ENCODE measurements at regions not wholly inside any gene's neighbourhood (a gene's known extent, or its start where the extent isn't known, plus 50 kb on each side); places are given as distances from the start of the nearest gene placed in this dataset. TPM values are rescaled to one million over a fixed set of nuclear protein-coding genes. Genes with fewer than 3 reads are reported as not detected.

DNA sequence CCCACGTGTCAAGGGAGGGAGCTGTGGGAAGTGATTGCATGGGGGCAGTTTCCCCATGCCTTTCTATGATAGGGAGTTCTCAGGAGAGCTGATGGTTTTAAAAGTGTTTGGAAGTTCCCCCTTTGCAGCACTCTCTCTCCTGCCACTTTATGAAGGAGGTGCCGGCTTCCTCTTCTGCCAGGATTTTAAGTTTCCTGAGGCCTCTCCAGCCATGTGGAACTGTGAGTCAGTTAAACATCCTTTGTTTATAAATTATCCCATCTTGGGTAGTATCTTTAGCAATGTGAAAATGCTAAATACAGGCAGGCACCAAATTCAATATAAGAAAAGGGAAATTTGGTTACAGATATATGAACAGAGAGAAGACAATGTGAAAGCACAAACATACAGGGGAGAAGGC lies 96.4 kb upstream of the EPHA7 start:
- TF ChIP-seq, protein P1, sequence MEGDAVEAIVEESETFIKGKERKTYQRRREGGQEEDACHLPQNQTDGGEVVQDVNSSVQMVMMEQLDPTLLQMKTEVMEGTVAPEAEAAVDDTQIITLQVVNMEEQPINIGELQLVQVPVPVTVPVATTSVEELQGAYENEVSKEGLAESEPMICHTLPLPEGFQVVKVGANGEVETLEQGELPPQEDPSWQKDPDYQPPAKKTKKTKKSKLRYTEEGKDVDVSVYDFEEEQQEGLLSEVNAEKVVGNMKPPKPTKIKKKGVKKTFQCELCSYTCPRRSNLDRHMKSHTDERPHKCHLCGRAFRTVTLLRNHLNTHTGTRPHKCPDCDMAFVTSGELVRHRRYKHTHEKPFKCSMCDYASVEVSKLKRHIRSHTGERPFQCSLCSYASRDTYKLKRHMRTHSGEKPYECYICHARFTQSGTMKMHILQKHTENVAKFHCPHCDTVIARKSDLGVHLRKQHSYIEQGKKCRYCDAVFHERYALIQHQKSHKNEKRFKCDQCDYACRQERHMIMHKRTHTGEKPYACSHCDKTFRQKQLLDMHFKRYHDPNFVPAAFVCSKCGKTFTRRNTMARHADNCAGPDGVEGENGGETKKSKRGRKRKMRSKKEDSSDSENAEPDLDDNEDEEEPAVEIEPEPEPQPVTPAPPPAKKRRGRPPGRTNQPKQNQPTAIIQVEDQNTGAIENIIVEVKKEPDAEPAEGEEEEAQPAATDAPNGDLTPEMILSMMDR (IDR thresholded peaks at IDR 0.05; ENCODE audit: insufficient read depth, low read length) = no peak
- no peak overlapping the region for H3K4me3 ChIP-seq (ENCODE audit: low read depth, low read length)
- no peak for DNase-seq (ENCODE audit: low read depth)

DNA sequence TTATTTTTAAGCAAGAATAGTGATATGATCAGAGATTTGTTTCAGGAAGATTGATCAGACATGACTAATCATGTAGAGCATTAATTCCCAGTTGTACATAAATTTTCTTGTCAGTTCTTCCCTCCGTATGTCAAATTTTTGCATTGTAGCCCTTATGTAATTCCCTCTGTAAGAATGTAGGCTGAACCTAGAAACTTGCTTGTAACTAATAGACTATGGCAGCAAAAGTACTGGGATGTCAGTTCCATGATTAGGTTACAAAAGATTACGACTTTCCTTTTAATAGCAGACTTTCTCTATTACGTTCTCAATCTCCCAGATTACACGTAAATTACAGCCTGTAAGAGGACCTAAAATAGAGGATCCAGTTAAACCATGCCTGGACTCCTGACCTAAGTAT lies 79.4 kb upstream of the EPHA7 start:
- DNase-seq (ENCODE audit: low read depth) = no peak
- no peak overlapping the region for H3K4me3 ChIP-seq (ENCODE audit: low read depth, low read length)
- TF ChIP-seq, protein P1 (IDR thresholded peaks at IDR 0.05; ENCODE audit: insufficient read depth, low read length) = no peak

DNA sequence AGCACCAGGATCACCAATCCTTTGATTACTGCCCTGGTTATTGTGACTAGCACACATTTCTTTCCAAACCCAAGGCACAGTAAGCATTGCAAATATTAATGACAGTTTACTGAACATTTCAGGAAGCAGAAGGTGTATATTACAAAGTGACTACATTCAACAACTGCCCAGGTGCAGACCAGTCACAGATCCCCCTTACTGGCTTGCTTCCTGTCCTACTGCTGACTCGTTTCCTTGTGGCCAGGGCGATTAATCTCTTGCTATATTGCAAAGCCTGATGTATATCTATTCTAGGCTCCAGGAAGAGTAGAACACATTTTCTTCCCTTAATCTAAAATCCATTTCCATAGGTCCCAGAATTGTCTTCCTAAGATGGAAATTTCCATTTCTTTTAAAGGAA lies 77.2 kb upstream of the EPHA7 start:
- H3K4me3 ChIP-seq (ENCODE audit: low read depth, low read length) = no peak overlapping the region
- DNase-seq (ENCODE audit: low read depth) = no peak
- TF ChIP-seq, protein P1 (IDR thresholded peaks at IDR 0.05; ENCODE audit: insufficient read depth, low read length) = no peak

DNA sequence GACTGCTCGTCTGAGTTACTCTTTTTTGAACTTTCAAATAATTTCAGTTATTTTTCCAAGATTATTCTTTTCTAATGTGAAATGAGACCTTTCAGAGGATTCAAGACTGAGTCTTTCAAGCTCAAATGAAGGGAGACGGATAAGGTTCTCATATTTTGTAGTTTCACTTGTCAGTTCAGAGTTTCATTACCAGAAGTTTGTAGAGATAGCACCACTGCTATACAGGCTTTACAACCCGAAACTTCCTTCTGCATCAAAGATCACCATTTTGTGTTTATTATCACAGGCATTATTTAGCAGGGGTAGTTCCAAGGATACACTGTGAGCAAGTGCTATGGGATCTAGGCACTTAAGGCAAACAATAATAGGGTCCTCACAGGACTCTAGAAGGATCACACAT lies 74.7 kb upstream of the EPHA7 start:
- TF ChIP-seq, protein P1 (IDR thresholded peaks at IDR 0.05; ENCODE audit: insufficient read depth, low read length) = no peak

DNA sequence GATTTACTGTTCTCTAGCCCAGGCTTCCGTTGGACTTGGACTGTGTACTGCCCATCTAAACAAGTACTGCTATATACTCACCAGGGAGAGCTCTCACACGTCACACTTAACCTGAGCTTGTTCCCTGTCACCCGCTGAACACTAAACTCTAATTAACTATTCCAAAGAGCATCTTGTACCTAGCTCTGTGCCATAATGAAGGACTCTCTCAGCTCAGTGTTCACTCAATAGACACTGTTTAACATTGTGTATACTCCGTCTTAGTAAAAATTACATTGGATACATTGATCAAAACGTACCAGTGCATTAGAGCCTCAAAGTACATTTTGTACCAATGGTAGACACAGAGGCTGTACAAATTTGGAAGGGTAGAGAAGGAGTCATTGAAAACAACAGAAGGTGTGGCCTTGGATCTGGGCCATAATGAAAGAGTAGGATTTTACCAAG lies 55.4 kb upstream of the EPHA7 start:
- TF ChIP-seq, protein P1 (IDR thresholded peaks at IDR 0.05; ENCODE audit: insufficient read depth, low read length) = no peak
- DNase-seq (ENCODE audit: low read depth) = no peak

More for the DNA sequence above, 74.7 kb upstream of the EPHA7 start:
- no peak for DNase-seq (ENCODE audit: low read depth)
- H3K4me3 ChIP-seq (ENCODE audit: low read depth, low read length) = no peak overlapping the region

DNA sequence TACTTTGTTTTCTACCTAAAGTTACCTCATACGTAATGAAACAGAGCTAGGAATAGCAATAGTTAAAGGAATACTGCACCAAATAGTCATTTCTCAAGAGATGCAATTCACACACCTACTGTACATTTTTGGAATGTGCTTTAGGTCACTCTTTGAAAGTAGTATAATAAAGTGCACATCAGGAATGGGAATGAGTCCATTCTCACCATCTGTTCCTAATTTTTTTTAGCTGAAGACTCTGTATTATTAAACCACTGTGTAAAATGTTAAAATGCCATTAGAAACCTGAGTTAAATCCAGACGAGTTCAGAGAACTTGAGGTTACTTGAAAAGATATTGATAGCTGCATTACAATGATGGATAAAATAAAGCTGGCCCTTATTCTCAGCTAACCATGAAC lies 51.9 kb upstream of the EPHA7 start:
- no peak overlapping the region for H3K4me3 ChIP-seq (ENCODE audit: low read depth, low read length)
- no peak for DNase-seq (ENCODE audit: low read depth)
- TF ChIP-seq, protein P1 (IDR thresholded peaks at IDR 0.05; ENCODE audit: insufficient read depth, low read length) = no peak

More for the DNA sequence above, 55.4 kb upstream of the EPHA7 start:
- H3K4me3 ChIP-seq (ENCODE audit: low read depth, low read length) = no peak overlapping the region

Small RNA genes lying in the stretch of these regions (small RNA-seq; reads per million reads assigned to genes)
- gene AL078595.1 (not detected), gene RF00425 (not detected)

All from fibroblast of the aortic adventitia (primary cell).